WTC11 (cell line): ENCODE measurements at regions not wholly inside any gene's neighbourhood (a gene's known extent, or its start where the extent isn't known, plus 50 kb on each side); places are given as distances from the start of the nearest gene placed in this dataset.

Source experiments
- ATAC-seq: fragments of 200-7000 bp; cut with Tn5 transposase; 2 replicates; pipeline ENCODE4 v1.10.0; 2021; ENCODE audit warnings: mild to moderate bottlenecking, moderate library complexity
- CTCF ChIA-PET: fragments of 300-600 bp; sonication (Branson Sonifier 250); formaldehyde crosslinking; loops from one replicate; lab custom pipeline; 2021; ENCODE audit warnings: antibody characterized with exemption; lab: Charles Lee
- POLR2A ChIA-PET: fragments of 350-600 bp; sonication (Branson Sonifier 250); formaldehyde crosslinking; loops from one replicate; lab custom pipeline; 2021; ENCODE audit warnings: antibody characterized with exemption; lab: Charles Lee
- DNase-seq: peaks from one replicate; pipeline ENCODE4 v3.0.0; 2021; ENCODE audit warnings: low spot score
- H3K27ac Mint-ChIP-seq: 2 replicates; pipeline ENCODE4 v1.8.0; 2021; ENCODE audit warnings: mixed read lengths
- H3K27me3 Mint-ChIP-seq: 2 replicates; pipeline ENCODE4 v1.8.0; 2021; ENCODE audit warnings: low read depth, mild to moderate bottlenecking, moderate library complexity, mixed read lengths
- H3K36me3 Mint-ChIP-seq: 2 replicates; pipeline ENCODE4 v1.8.0; 2021; ENCODE audit warnings: mixed read lengths
- H3K4me1 Mint-ChIP-seq: 2 replicates; pipeline ENCODE4 v1.8.0; 2022; ENCODE audit warnings: mixed read lengths
- H3K4me3 Mint-ChIP-seq: 2 replicates; pipeline ENCODE4 v1.8.0; 2021; ENCODE audit warnings: mild to moderate bottlenecking, moderate library complexity, mixed read lengths
- H3K9me3 Mint-ChIP-seq: 2 replicates; pipeline ENCODE4 v1.8.0; 2021; ENCODE audit warnings: mixed read lengths
- AFF4 ChIP-seq: sonication (generic); formaldehyde crosslinking; IDR thresholded peaks from 2 replicates; pipeline ENCODE4 v1.8.1; 2023; ENCODE audit warnings: mild to moderate bottlenecking, missing genetic modification reagents, borderline replicate concordance
- ARID4B ChIP-seq: sonication (generic); formaldehyde crosslinking; IDR thresholded peaks from 2 replicates; pipeline ENCODE4 v1.8.0; 2023; ENCODE audit warnings: missing genetic modification reagents, mild to moderate bottlenecking, borderline replicate concordance
- ATF1 ChIP-seq: sonication (generic); formaldehyde crosslinking; IDR thresholded peaks from 2 replicates; pipeline ENCODE4 v1.8.1; 2023; ENCODE audit warnings: mild to moderate bottlenecking, moderate library complexity, missing genetic modification reagents
- CREB1 ChIP-seq: sonication (generic); formaldehyde crosslinking; IDR thresholded peaks from 2 replicates; pipeline ENCODE4 v1.8.0; 2023; ENCODE audit warnings: mild to moderate bottlenecking, missing genetic modification reagents
- ERG ChIP-seq: fragments of 250-450 bp; sonication (Bioruptor Pico); IDR thresholded peaks from 2 replicates; pipeline ENCODE4 v1.8.0; 2021; ENCODE audit warnings: mild to moderate bottlenecking
- FOXJ3 ChIP-seq: sonication (generic); formaldehyde crosslinking; IDR thresholded peaks from 2 replicates; pipeline ENCODE4 v1.9.0; 2021; ENCODE audit warnings: missing genetic modification reagents, mild to moderate bottlenecking, borderline replicate concordance
- FOXK1 ChIP-seq: sonication (generic); formaldehyde crosslinking; IDR thresholded peaks from 2 replicates; pipeline ENCODE4 v1.8.0; 2022; ENCODE audit warnings: mild to moderate bottlenecking, moderate library complexity, missing genetic modification reagents
- GTF2I ChIP-seq: fragments of 250-450 bp; sonication (Bioruptor Pico); conservative IDR thresholded peaks from 2 replicates; pipeline ENCODE4 v1.4.0; 2021; ENCODE audit warnings: mild to moderate bottlenecking
- KAT7 ChIP-seq: sonication (generic); formaldehyde crosslinking; IDR thresholded peaks from 2 replicates; pipeline ENCODE4 v1.8.1; 2023; ENCODE audit warnings: missing genetic modification reagents, mild to moderate bottlenecking, borderline replicate concordance
- MXD4 ChIP-seq: fragments of 250-450 bp; sonication (Bioruptor Pico); IDR thresholded peaks from 2 replicates; pipeline ENCODE4 v1.8.0; 2021; ENCODE audit warnings: mild to moderate bottlenecking, moderate library complexity, borderline replicate concordance
- MYBL2 ChIP-seq: sonication (generic); formaldehyde crosslinking; IDR thresholded peaks from 2 replicates; pipeline ENCODE4 v1.8.1; 2023; ENCODE audit warnings: mild to moderate bottlenecking, moderate library complexity, missing genetic modification reagents
- NFATC4 ChIP-seq: fragments of 250-450 bp; sonication (Bioruptor Pico); IDR thresholded peaks from 2 replicates; pipeline ENCODE4 v1.9.0; 2021; ENCODE audit warnings: mild to moderate bottlenecking
- NFYB ChIP-seq: sonication (generic); formaldehyde crosslinking; conservative IDR thresholded peaks from 2 replicates; pipeline ENCODE4 v1.8.0; 2022; ENCODE audit warnings: low read depth, missing genetic modification reagents
- NR2C2 ChIP-seq: sonication (generic); formaldehyde crosslinking; IDR thresholded peaks from 2 replicates; pipeline ENCODE4 v1.8.0; 2022; ENCODE audit warnings: mild to moderate bottlenecking, missing genetic modification reagents
- NR3C1 ChIP-seq: sonication (generic); formaldehyde crosslinking; conservative IDR thresholded peaks from 2 replicates; pipeline ENCODE4 v1.8.1; 2023; ENCODE audit warnings: low read depth, mild to moderate bottlenecking, missing genetic modification reagents
- PRDM15 ChIP-seq: sonication (generic); formaldehyde crosslinking; IDR thresholded peaks from 2 replicates; pipeline ENCODE4 v1.8.0; 2022; ENCODE audit warnings: missing genetic modification reagents
- SOX15 ChIP-seq: fragments of 250-450 bp; sonication (Bioruptor Pico); IDR thresholded peaks from 2 replicates; pipeline ENCODE4 v1.9.0; 2021; ENCODE audit warnings: mild to moderate bottlenecking
- TEAD1 ChIP-seq: sonication (generic); formaldehyde crosslinking; IDR thresholded peaks from 2 replicates; pipeline ENCODE4 v1.8.0; 2022; ENCODE audit warnings: mild to moderate bottlenecking, missing genetic modification reagents
- TEAD4 ChIP-seq: sonication (generic); formaldehyde crosslinking; IDR thresholded peaks from 2 replicates; pipeline ENCODE4 v1.8.0; 2022; ENCODE audit warnings: mild to moderate bottlenecking, missing genetic modification reagents
- ZNF317 ChIP-seq: sonication (generic); formaldehyde crosslinking; IDR thresholded peaks from 2 replicates; pipeline ENCODE4 v1.8.1; 2023; ENCODE audit warnings: low read depth, mild to moderate bottlenecking, moderate library complexity, missing genetic modification reagents, borderline replicate concordance
- ZNF396 ChIP-seq: fragments of 250-450 bp; sonication (Bioruptor Pico); IDR thresholded peaks from 2 replicates; pipeline ENCODE4 v1.8.0; 2021; ENCODE audit warnings: mild to moderate bottlenecking, moderate library complexity, borderline replicate concordance
- ZNF671 ChIP-seq: fragments of 250-450 bp; sonication (Bioruptor Pico); IDR thresholded peaks from 2 replicates; pipeline ENCODE4 v1.8.0; 2021; ENCODE audit warnings: mild to moderate bottlenecking

- no peak for ATAC-seq
- Mint-ChIP-seq H3K36me3 (0 out of 2 replicates have a peak, but pooled peaks cover 3% of the 10 kb centered on the region), H3K4me1 (peaks cover 18% of the 10 kb centered on the region), H3K27ac (no peak overlapping the region), H3K9me3 (peaks cover 13% of the 10 kb centered on the region), H3K4me3 (no peak overlapping the region), H3K27me3 (no peaks in the 10 kb centered on the region)
- ChIA-PET CTCF (interaction anchor here (0.7 to 1.4 kb wide), 5 partner anchors 14 to 129 kb away, joined by 3 to 9 read pairs (median 3); no protein-coding TSS in a partner anchor), POLR2A (interaction anchor here (0.6 kb wide), 1 partner anchor 504 kb away, joined by 3 read pairs; no protein-coding TSS in a partner anchor)
- no peak for DNase-seq
- TF ChIP-seq PRDM15 (CRISPR knock-in tag) (no peak), MYBL2 (CRISPR knock-in tag) (no peak), FOXK1 (CRISPR knock-in tag) (no peak), TEAD4 (no peak), NR3C1 (CRISPR knock-in tag) (no peak), KAT7 (CRISPR knock-in tag) (no peak), MXD4 (CRISPR knock-in tag) (no peak), GTF2I (no peak), NFATC4 (CRISPR knock-in tag) (no peak), ZNF396 (CRISPR knock-in tag) (no peak), NR2C2 (CRISPR knock-in tag) (no peak), ERG (CRISPR knock-in tag) (no peak), AFF4 (CRISPR knock-in tag) (no peak)
- TF ChIP-seq, all 79 proteins: peak for 0
Observed at GRCh38 chr9:96089452-96090085, 212.4 kb downstream of the HSD17B3 start.

- H3K9me3 Mint-ChIP-seq: peaks cover 13% of the 10 kb centered on the region
- ChIA-PET CTCF (interaction anchor here (1.0 kb wide), 1 partner anchor 62 kb away, joined by 4 read pairs; no protein-coding TSS in a partner anchor), POLR2A (no interaction called here)
- peaks cover 15% of the 10 kb centered on the region for H3K4me1 Mint-ChIP-seq
- DNase-seq (no peak), ATAC-seq (no peak)
- 0 out of 2 replicates have a peak, but pooled peaks cover 3% of the 10 kb centered on the region for H3K36me3 Mint-ChIP-seq
- no peak overlapping the region for H3K27ac Mint-ChIP-seq
- no peaks in the 10 kb centered on the region for H3K27me3 Mint-ChIP-seq
- no peak overlapping the region for H3K4me3 Mint-ChIP-seq
- no peak for TF ChIP-seq TEAD1 (CRISPR knock-in tag)
- TF ChIP-seq NFYB (CRISPR knock-in tag): no peak
- no peak for TF ChIP-seq SOX15 (CRISPR knock-in tag)
- no peak for TF ChIP-seq NR3C1 (CRISPR knock-in tag)
- no peak for TF ChIP-seq ZNF317 (CRISPR knock-in tag)
- TF ChIP-seq FOXJ3: no peak
- no peak for TF ChIP-seq ZNF671
- no peak for TF ChIP-seq ARID4B (CRISPR knock-in tag)
- TF ChIP-seq CREB1 (CRISPR knock-in tag): no peak
- no peak for TF ChIP-seq ATF1 (CRISPR knock-in tag)
Observed at GRCh38 chr9:96088510-96088909, 213.0 kb downstream of the ERCC6L2 start.
